CD1c-positive myeloid dendritic cell (primary cell): ENCODE measurements at regions not wholly inside any gene's neighbourhood (a gene's known extent, or its start where the extent isn't known, plus 50 kb on each side); places are given as distances from the start of the nearest gene placed in this dataset.

Source experiments
- DNase-seq: peaks from one replicate; pipeline ENCODE4 v3.0.0-alpha.2; 2016; ENCODE audit errors: extremely low spot score

GRCh38 chr1:5525597-5526384, 466.4 kb downstream of the NPHP4 start:
- DNase-seq, result no peak

- no peak for DNase-seq
Observed at GRCh38 chr1:5522531-5523145, 469.6 kb downstream of the NPHP4 start.

- no peak for DNase-seq
Observed at GRCh38 chr1:5519366-5520135, 472.7 kb downstream of the NPHP4 start.

GRCh38 chr1:5516756-5517155, 475.5 kb downstream of the NPHP4 start:
- DNase-seq, result no peak

- DNase-seq, result no peak
Observed at GRCh38 chr1:5515501-5515900, 476.7 kb downstream of the NPHP4 start.

GRCh38 chr1:5514527-5515183, 477.6 kb downstream of the NPHP4 start:
- DNase-seq, result peak; percentile 64

- DNase-seq, result peak; percentile 41
Observed at GRCh38 chr1:5513846-5514526, 478.2 kb downstream of the NPHP4 start.

GRCh38 chr1:5513179-5513578, 479.0 kb downstream of the NPHP4 start:
- no peak for DNase-seq

- no peak for DNase-seq
Observed at GRCh38 chr1:5511381-5512097, 480.7 kb downstream of the NPHP4 start.

- peak; percentile 62 for DNase-seq
Observed at GRCh38 chr1:5509664-5510452, 482.4 kb downstream of the NPHP4 start.

- DNase-seq, result no peak
Observed at GRCh38 chr1:5508669-5509330, 483.4 kb downstream of the NPHP4 start.

- DNase-seq, result no peak
Observed at GRCh38 chr1:5507340-5507739, 484.9 kb downstream of the NPHP4 start.

- DNase-seq, result no peak
Observed at GRCh38 chr1:5506634-5507033, 485.6 kb downstream of the NPHP4 start.

- DNase-seq, result no peak
Observed at GRCh38 chr1:5505944-5506343, 486.3 kb downstream of the NPHP4 start.

GRCh38 chr1:5504364-5504740, 487.9 kb downstream of the NPHP4 start:
- DNase-seq, result no peak

GRCh38 chr1:5503556-5504363, 488.5 kb downstream of the NPHP4 start:
- DNase-seq, result no peak

- no peak for DNase-seq
Observed at GRCh38 chr1:5502311-5503194, 489.7 kb downstream of the NPHP4 start.
